ENCODE measurements at regions not wholly inside any gene's neighbourhood (a gene's known extent, or its start where the extent isn't known, plus 50 kb on each side); places are given as distances from the start of the nearest gene placed in this dataset.

DNA sequence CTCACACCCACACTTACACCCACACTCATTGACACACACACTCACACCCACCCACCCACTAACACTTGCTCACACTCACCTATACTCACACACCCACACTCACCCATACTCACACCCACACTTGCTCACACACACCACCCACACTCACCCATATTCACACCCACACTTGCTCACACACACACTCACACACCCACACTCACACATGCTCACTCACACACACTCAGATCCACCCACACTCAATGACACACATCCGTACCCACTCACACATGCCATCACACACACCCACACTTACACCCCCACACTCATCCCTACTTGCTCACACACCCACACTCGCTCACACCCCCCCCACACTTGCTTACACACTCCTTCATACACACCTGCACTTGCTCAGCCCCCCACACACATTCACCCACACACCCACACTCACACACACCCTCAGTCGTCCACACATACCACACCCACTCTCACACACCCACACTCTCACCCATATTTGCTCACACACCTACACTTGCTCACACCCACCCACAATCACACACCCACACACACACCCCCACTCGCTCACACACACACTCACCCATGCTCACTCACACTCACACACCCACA is 321.1 kb upstream of the N4BP1 start:
- H3K4me3 ChIP-seq (ENCODE audit: low read length in 2 of 2), result no peak overlapping the region
- no peaks in the 10 kb centered on the region for H3K36me3 ChIP-seq (ENCODE audit: control insufficient read depth in 2 of 2, insufficient read depth in 2 of 2, low read length in 2 of 2)
- peaks cover 0 to 5% of the 10 kb centered on the region in 2 donors for H3K9me3 ChIP-seq (ENCODE audit: control insufficient read depth in 2 of 2, low read length in 2 of 2)
- H3K27me3 ChIP-seq (ENCODE audit: control insufficient read depth in 1 of 2, insufficient read depth in 2 of 2, low read length in 2 of 2), result peaks cover 0 to 3% of the 10 kb centered on the region in 2 donors
- H3K4me1 ChIP-seq (ENCODE audit: control insufficient read depth, insufficient read depth, low read length), result no peaks in the 10 kb centered on the region
- H3K9ac ChIP-seq (ENCODE audit: low read length in 2 of 2), result no peak overlapping the region
- H3K27ac ChIP-seq (ENCODE audit: low read length), result no peak overlapping the region

- no peak overlapping the region for H3K4me3 ChIP-seq (ENCODE audit: low read length in 2 of 2)
- H3K9ac ChIP-seq (ENCODE audit: low read length in 2 of 2), result no peak overlapping the region
- no peaks in the 10 kb centered on the region for H3K9me3 ChIP-seq (ENCODE audit: control insufficient read depth in 2 of 2, low read length in 2 of 2)
- no peaks in the 10 kb centered on the region for H3K36me3 ChIP-seq (ENCODE audit: control insufficient read depth in 2 of 2, insufficient read depth in 2 of 2, low read length in 2 of 2)
- no peaks in the 10 kb centered on the region for H3K27me3 ChIP-seq (ENCODE audit: control insufficient read depth in 1 of 2, insufficient read depth in 2 of 2, low read length in 2 of 2)
- no peaks in the 10 kb centered on the region for H3K4me1 ChIP-seq (ENCODE audit: control insufficient read depth, insufficient read depth, low read length)
- no peak overlapping the region for H3K27ac ChIP-seq (ENCODE audit: low read length)
These were observed 309.8 kb upstream of the N4BP1 start for GRCh38 chr16:48919791-48920190.

DNA sequence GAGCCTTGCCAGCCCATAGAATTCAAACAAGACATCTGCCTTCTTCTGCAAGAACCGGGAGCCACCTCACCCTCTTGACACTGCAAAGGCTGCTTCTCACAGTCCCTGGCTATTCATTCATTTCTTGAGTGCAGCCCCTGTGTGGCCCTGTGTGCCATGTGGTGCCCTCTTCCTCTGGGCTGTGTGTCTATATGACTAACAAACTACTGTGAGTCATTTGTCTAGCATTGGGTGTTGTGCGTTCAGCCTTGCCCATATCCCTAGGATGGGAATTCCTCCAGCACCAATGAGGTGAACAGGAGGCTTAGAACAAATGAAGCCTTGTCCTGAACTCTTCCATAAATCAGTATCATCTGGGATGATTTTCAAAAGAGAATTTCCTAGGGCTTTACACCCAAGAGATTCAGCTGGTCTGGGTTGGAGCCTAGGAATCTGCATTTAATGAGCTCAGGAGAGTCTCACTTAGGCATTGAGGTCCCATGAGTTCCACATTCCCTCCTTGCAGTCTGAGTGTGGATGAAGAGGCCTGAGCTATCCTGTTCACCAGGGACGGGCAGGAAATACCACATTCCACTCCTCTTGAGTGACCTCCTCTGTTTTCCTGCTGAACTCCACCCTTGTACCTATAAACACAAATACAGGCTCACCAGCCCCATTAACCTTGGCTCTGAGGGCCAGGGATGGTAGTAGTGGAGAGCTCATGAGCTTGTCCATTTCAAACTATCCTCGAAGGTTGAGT is 308.7 kb upstream of the N4BP1 start:
- Histone ChIP-seq H3K4me1 (ENCODE audit: control insufficient read depth, insufficient read depth, low read length) (no peaks in the 10 kb centered on the region), H3K27ac (ENCODE audit: low read length) (no peak overlapping the region), H3K27me3 (ENCODE audit: control insufficient read depth in 1 of 2, insufficient read depth in 2 of 2, low read length in 2 of 2) (peaks cover 0 to 2% of the 10 kb centered on the region in 2 donors), H3K36me3 (ENCODE audit: control insufficient read depth in 2 of 2, insufficient read depth in 2 of 2, low read length in 2 of 2) (no peaks in the 10 kb centered on the region), H3K9ac (ENCODE audit: low read length in 2 of 2) (no peak overlapping the region), H3K9me3 (ENCODE audit: control insufficient read depth in 2 of 2, low read length in 2 of 2) (no peaks in the 10 kb centered on the region), H3K4me3 (ENCODE audit: low read length in 2 of 2) (no peak overlapping the region)

DNA sequence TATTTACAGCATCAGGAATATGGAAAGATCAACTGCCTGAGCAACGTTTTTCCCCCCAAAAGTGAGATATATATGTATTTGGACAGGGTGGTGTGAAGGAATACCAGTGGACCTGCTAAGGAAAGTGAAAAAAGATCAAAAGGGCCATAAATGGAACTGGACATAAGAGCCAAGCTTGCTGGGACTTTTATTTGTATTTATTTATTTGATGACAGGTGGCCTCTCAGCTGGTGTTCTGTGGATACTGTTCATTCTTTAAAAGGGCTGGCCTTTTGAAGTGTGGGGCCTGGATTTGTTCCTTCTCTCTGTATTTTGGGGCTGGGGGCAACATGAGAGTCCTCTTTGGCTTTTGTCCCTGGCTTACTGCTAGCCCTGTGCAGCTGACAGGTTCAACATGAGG is 306.6 kb upstream of the N4BP1 start:
- no peak overlapping the region for H3K4me3 ChIP-seq (ENCODE audit: low read length in 2 of 2)
- H3K27me3 ChIP-seq (ENCODE audit: control insufficient read depth in 1 of 2, insufficient read depth in 2 of 2, low read length in 2 of 2), result peaks cover 3 to 9% of the 10 kb centered on the region in 2 donors
- no peak overlapping the region for H3K27ac ChIP-seq (ENCODE audit: low read length)
- no peak overlapping the region for H3K9ac ChIP-seq (ENCODE audit: low read length in 2 of 2)
- H3K4me1 ChIP-seq (ENCODE audit: control insufficient read depth, insufficient read depth, low read length), result no peaks in the 10 kb centered on the region
- no peaks in the 10 kb centered on the region for H3K9me3 ChIP-seq (ENCODE audit: control insufficient read depth in 2 of 2, low read length in 2 of 2)
- H3K36me3 ChIP-seq (ENCODE audit: control insufficient read depth in 2 of 2, insufficient read depth in 2 of 2, low read length in 2 of 2), result no peaks in the 10 kb centered on the region

- Histone ChIP-seq H3K27me3 (ENCODE audit: control insufficient read depth in 1 of 2, insufficient read depth in 2 of 2, low read length in 2 of 2) (peaks cover 3 to 9% of the 10 kb centered on the region in 2 donors), H3K9ac (ENCODE audit: low read length in 2 of 2) (no peak overlapping the region), H3K27ac (ENCODE audit: low read length) (no peak overlapping the region), H3K36me3 (ENCODE audit: control insufficient read depth in 2 of 2, insufficient read depth in 2 of 2, low read length in 2 of 2) (no peaks in the 10 kb centered on the region), H3K9me3 (ENCODE audit: control insufficient read depth in 2 of 2, low read length in 2 of 2) (no peaks in the 10 kb centered on the region), H3K4me1 (ENCODE audit: control insufficient read depth, insufficient read depth, low read length) (no peaks in the 10 kb centered on the region), H3K4me3 (ENCODE audit: low read length in 2 of 2) (no peak overlapping the region)
These were observed 304.1 kb upstream of the N4BP1 start for GRCh38 chr16:48914070-48914469.

DNA sequence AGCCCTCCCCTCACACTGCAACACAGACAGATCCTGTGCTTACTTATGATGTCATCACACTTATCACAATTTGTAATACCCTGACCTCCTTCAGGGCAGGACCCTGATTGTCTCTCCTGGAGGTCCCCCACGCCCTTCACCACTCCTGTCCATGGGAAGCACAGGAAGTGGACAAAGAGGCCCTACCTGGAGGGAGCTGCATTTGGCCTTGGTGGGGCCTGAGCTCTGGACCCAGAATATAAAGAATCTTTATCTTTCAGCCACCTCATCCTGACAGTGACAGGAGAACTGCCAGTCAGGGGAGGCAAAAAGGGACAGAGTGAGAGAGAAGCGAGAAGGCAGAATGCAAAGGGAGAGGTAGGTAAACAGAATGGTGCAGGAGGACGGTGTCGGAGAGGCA is 303.4 kb upstream of the N4BP1 start:
- Histone ChIP-seq H3K9me3 (ENCODE audit: control insufficient read depth in 2 of 2, low read length in 2 of 2) (no peaks in the 10 kb centered on the region), H3K27me3 (ENCODE audit: control insufficient read depth in 1 of 2, insufficient read depth in 2 of 2, low read length in 2 of 2) (peaks cover 3 to 9% of the 10 kb centered on the region in 2 donors), H3K27ac (ENCODE audit: low read length) (no peak overlapping the region), H3K4me3 (ENCODE audit: low read length in 2 of 2) (no peak overlapping the region), H3K9ac (ENCODE audit: low read length in 2 of 2) (no peak overlapping the region), H3K4me1 (ENCODE audit: control insufficient read depth, insufficient read depth, low read length) (no peaks in the 10 kb centered on the region), H3K36me3 (ENCODE audit: control insufficient read depth in 2 of 2, insufficient read depth in 2 of 2, low read length in 2 of 2) (no peaks in the 10 kb centered on the region)

DNA sequence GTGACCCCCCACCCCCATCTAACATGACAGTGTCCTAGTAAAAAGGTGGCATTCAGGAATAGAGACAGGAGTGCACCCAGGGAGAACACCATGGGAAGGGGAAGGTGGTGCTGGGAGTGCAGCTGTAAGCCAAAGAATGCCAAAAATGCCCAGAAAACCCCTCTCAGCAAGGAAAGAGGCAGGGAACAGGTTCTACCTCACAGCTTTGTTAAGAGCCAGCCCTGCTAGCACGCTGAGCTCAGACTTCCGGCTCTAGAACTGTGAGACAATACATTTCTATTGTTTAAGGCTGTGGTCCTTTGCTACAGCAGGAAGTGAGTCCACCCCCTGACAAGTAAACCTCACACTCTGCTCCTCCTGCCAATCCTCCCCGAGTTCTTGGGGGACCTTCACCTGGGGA is 302.4 kb upstream of the N4BP1 start:
- peaks cover 3 to 9% of the 10 kb centered on the region in 2 donors for H3K27me3 ChIP-seq (ENCODE audit: control insufficient read depth in 1 of 2, insufficient read depth in 2 of 2, low read length in 2 of 2)
- H3K36me3 ChIP-seq (ENCODE audit: control insufficient read depth in 2 of 2, insufficient read depth in 2 of 2, low read length in 2 of 2), result no peaks in the 10 kb centered on the region
- no peak overlapping the region for H3K4me3 ChIP-seq (ENCODE audit: low read length in 2 of 2)
- no peaks in the 10 kb centered on the region for H3K9me3 ChIP-seq (ENCODE audit: control insufficient read depth in 2 of 2, low read length in 2 of 2)
- H3K9ac ChIP-seq (ENCODE audit: low read length in 2 of 2), result no peak overlapping the region
- no peaks in the 10 kb centered on the region for H3K4me1 ChIP-seq (ENCODE audit: control insufficient read depth, insufficient read depth, low read length)
- no peak overlapping the region for H3K27ac ChIP-seq (ENCODE audit: low read length)

GRCh38 chr16:48911700-48912099 is 301.7 kb upstream of the N4BP1 start:
- H3K9me3 ChIP-seq (ENCODE audit: control insufficient read depth in 2 of 2, low read length in 2 of 2), result no peaks in the 10 kb centered on the region
- H3K27me3 ChIP-seq (ENCODE audit: control insufficient read depth in 1 of 2, insufficient read depth in 2 of 2, low read length in 2 of 2), result peaks cover 3 to 9% of the 10 kb centered on the region in 2 donors
- H3K27ac ChIP-seq (ENCODE audit: low read length), result no peak overlapping the region
- no peaks in the 10 kb centered on the region for H3K4me1 ChIP-seq (ENCODE audit: control insufficient read depth, insufficient read depth, low read length)
- no peak overlapping the region for H3K4me3 ChIP-seq (ENCODE audit: low read length in 2 of 2)
- no peak overlapping the region for H3K9ac ChIP-seq (ENCODE audit: low read length in 2 of 2)
- no peaks in the 10 kb centered on the region for H3K36me3 ChIP-seq (ENCODE audit: control insufficient read depth in 2 of 2, insufficient read depth in 2 of 2, low read length in 2 of 2)

- no peak overlapping the region for H3K9ac ChIP-seq (ENCODE audit: low read length in 2 of 2)
- no peak overlapping the region for H3K27ac ChIP-seq (ENCODE audit: low read length)
- H3K36me3 ChIP-seq (ENCODE audit: control insufficient read depth in 2 of 2, insufficient read depth in 2 of 2, low read length in 2 of 2), result no peaks in the 10 kb centered on the region
- H3K27me3 ChIP-seq (ENCODE audit: control insufficient read depth in 1 of 2, insufficient read depth in 2 of 2, low read length in 2 of 2), result peaks cover 3 to 9% of the 10 kb centered on the region in 2 donors
- no peak overlapping the region for H3K4me3 ChIP-seq (ENCODE audit: low read length in 2 of 2)
- H3K4me1 ChIP-seq (ENCODE audit: control insufficient read depth, insufficient read depth, low read length), result no peaks in the 10 kb centered on the region
- no peaks in the 10 kb centered on the region for H3K9me3 ChIP-seq (ENCODE audit: control insufficient read depth in 2 of 2, low read length in 2 of 2)
These were observed 300.2 kb upstream of the N4BP1 start for GRCh38 chr16:48910214-48910613.

DNA sequence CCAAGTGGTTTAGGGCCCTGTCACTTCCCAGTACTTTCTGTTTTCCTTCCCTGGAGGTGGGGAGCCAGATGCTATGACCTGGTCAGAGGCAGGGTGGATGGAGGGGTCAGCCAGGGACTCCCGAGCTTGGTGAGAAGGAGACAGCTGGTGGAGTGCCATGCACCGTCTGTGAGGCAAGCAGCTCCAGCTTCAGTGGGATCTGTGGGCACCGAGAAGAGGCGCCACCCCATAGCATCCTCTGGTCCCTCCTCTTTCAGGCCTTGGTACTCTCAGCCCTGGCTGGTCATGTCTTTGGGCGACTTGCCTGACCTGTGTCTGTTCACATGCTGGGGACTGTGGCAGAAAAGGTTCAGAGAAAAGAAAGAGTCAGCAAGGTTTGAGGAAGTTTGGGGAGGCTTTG is 299.3 kb upstream of the N4BP1 start:
- H3K4me3 ChIP-seq (ENCODE audit: low read length in 2 of 2), result no peak overlapping the region
- no peaks in the 10 kb centered on the region for H3K4me1 ChIP-seq (ENCODE audit: control insufficient read depth, insufficient read depth, low read length)
- H3K27me3 ChIP-seq (ENCODE audit: control insufficient read depth in 1 of 2, insufficient read depth in 2 of 2, low read length in 2 of 2), result peaks cover 3 to 9% of the 10 kb centered on the region in 2 donors
- H3K9ac ChIP-seq (ENCODE audit: low read length in 2 of 2), result no peak overlapping the region
- H3K27ac ChIP-seq (ENCODE audit: low read length), result no peak overlapping the region
- H3K9me3 ChIP-seq (ENCODE audit: control insufficient read depth in 2 of 2, low read length in 2 of 2), result no peaks in the 10 kb centered on the region
- no peaks in the 10 kb centered on the region for H3K36me3 ChIP-seq (ENCODE audit: control insufficient read depth in 2 of 2, insufficient read depth in 2 of 2, low read length in 2 of 2)

All from stomach smooth muscle (tissue), 2 donors.